B cell (primary cell): ENCODE measurements at regions not wholly inside any gene's neighbourhood (a gene's known extent, or its start where the extent isn't known, plus 50 kb on each side); places are given as distances from the start of the nearest gene placed in this dataset.

Experiments
- ATAC-seq: fragments of 200-7000 bp; cut with Tn5 transposase; one replicate; pipeline ENCODE4 v1.10.0; 2021; ENCODE audit warnings: low read depth, mild to moderate bottlenecking, moderate number of reproducible peaks, moderate library complexity
- CTCF ChIA-PET: fragments of 350-600 bp; sonication (Branson Sonifier 250); formaldehyde crosslinking; loops from one replicate; lab custom pipeline; 2021; ENCODE audit warnings: antibody characterized with exemption, inconsistent platforms; lab: Charles Lee
- POLR2A ChIA-PET: fragments of 350-600 bp; sonication (Branson Sonifier 250); formaldehyde crosslinking; loops from one replicate; lab custom pipeline; 2021; ENCODE audit warnings: antibody characterized with exemption; lab: Charles Lee
- DNase-seq: peaks from one replicate; pipeline ENCODE4 v3.0.0; 2013
- H2AFZ ChIP-seq: 2 replicates; pipeline ENCODE4 v1.6.1; 2012; ENCODE audit warnings: mild to moderate bottlenecking, low read depth, low read length; ENCODE audit not compliant: insufficient read depth, poor library complexity, severe bottlenecking
- H3K27ac ChIP-seq, 2 donors: 1 replicate in 1 of 2; 2 replicates in 1 of 2; pipeline ENCODE4 v1.5.1; 2012 to 2013; ENCODE audit warnings: low read length in 2 of 2, mild to moderate bottlenecking in 2 of 2, moderate library complexity in 1 of 2
- H3K27me3 ChIP-seq, 4 experiments: fragments of 200-600 bp in 1 of 4; sonication (generic) in 1 of 4; replicated peaks in 1 of 4; 1 replicate in 2 of 4; 2 replicates in 2 of 4; pipeline versions ENCODE4 v1.6.1 to v1.7.0; 2013 to 2016; ENCODE audit warnings: low read length in 3 of 4, mild to moderate bottlenecking in 2 of 4, mixed read lengths in 1 of 4, moderate library complexity in 1 of 4; ENCODE audit not compliant: insufficient read depth in 4 of 4, control insufficient read depth in 3 of 4; ENCODE audit errors: control extremely low read depth in 1 of 4
- H3K36me3 ChIP-seq, 2 experiments: replicated peaks in 1 of 2; 1 replicate in 1 of 2; 2 replicates in 1 of 2; pipeline versions ENCODE4 v1.6.1 to v1.7.1; 2013; ENCODE audit warnings: low read length in 1 of 2; ENCODE audit not compliant: insufficient read depth in 2 of 2, control insufficient read depth in 1 of 2; ENCODE audit errors: control extremely low read depth in 1 of 2, extremely low read depth in 1 of 2
- H3K4me1 ChIP-seq, 2 donors: fragments of 200-600 bp in 1 of 2; sonication (generic) in 1 of 2; 1 replicate in 1 of 2; 2 replicates in 1 of 2; pipeline versions ENCODE4 v1.5.1 to v1.6.1; 2013 to 2017; ENCODE audit warnings: low read length in 2 of 2; ENCODE audit not compliant: control insufficient read depth in 2 of 2, insufficient read depth in 2 of 2
- H3K4me2 ChIP-seq: replicated peaks from 2 replicates; pipeline ENCODE3; 2012; ENCODE audit warnings: mild to moderate bottlenecking, low read depth, low read length; ENCODE audit not compliant: poor library complexity, severe bottlenecking
- H3K4me3 ChIP-seq, 5 experiments: fragments of 200-600 bp in 1 of 5; sonication (generic) in 1 of 5; 1 replicate in 3 of 5; 2 replicates in 2 of 5; pipeline versions ENCODE4 v1.5.1 to v1.7.0; 2011 to 2016; ENCODE audit warnings: low read length in 4 of 5, mild to moderate bottlenecking in 4 of 5, low read depth in 2 of 5, control low read depth in 1 of 5, moderate library complexity in 1 of 5; ENCODE audit not compliant: insufficient read depth in 1 of 5; ENCODE audit errors: control extremely low read depth in 1 of 5, extremely low read depth in 1 of 5
- H3K79me2 ChIP-seq: fragments of 200-600 bp; sonication (generic); one replicate; pipeline ENCODE4 v1.6.0; 2016; ENCODE audit warnings: low read length; ENCODE audit not compliant: control insufficient read depth, insufficient read depth
- H3K9ac ChIP-seq: fragments of 200-600 bp; sonication (generic); 2 replicates; pipeline ENCODE4 v1.6.1; 2017; ENCODE audit warnings: mild to moderate bottlenecking, low read length, moderate library complexity
- H3K9me3 ChIP-seq, 3 donors: one replicate each; pipeline versions ENCODE4 v1.6.1 to v1.7.1; 2013; ENCODE audit warnings: low read length in 2 of 3; ENCODE audit not compliant: control insufficient read depth in 2 of 3, insufficient read depth in 1 of 3; ENCODE audit errors: control extremely low read depth in 1 of 3
- H4K20me1 ChIP-seq: 2 replicates; pipeline ENCODE4 v1.6.0; 2012; ENCODE audit warnings: mild to moderate bottlenecking, low read length; ENCODE audit not compliant: insufficient read depth, control insufficient read depth, poor library complexity, severe bottlenecking
- H3K27ac Mint-ChIP-seq: one replicate; pipeline ENCODE4 v1.8.0; 2021; ENCODE audit warnings: mixed read lengths
- H3K27me3 Mint-ChIP-seq: one replicate; pipeline ENCODE4 v1.8.0; 2021; ENCODE audit warnings: mixed read lengths
- H3K4me1 Mint-ChIP-seq: one replicate; pipeline ENCODE4 v1.8.0; 2021; ENCODE audit warnings: mixed read lengths
- H3K4me3 Mint-ChIP-seq: one replicate; pipeline ENCODE4 v1.8.0; 2021; ENCODE audit warnings: mixed read lengths
- H3K9me3 Mint-ChIP-seq: one replicate; pipeline ENCODE4 v1.8.0; 2022; ENCODE audit warnings: mixed read lengths; ENCODE audit not compliant: insufficient read depth
- CTCF ChIP-seq: fragments of 200-600 bp; IDR thresholded peaks from one replicate; pipeline ENCODE4 v1.8.0; 2022; ENCODE audit warnings: antibody characterized with exemption, mild to moderate bottlenecking
- EZH2 ChIP-seq: IDR thresholded peaks from 2 replicates; pipeline ENCODE4 v1.6.1; 2012; ENCODE audit warnings: borderline replicate concordance, low read depth, mild to moderate bottlenecking, moderate library complexity, low read length; ENCODE audit not compliant: insufficient read depth, poor library complexity, severe bottlenecking
- WGBS: methylation state at CpG from one replicate; pipeline ENCODE4 v1.1.5; 2013; ENCODE audit warnings: missing lambda C conversion rate; ENCODE audit not compliant: insufficient coverage; 5-methylcytosine and 5-hydroxymethylcytosine counted together
- intact Hi-C: fragments of 100-400 bp; cut with micrococcal nuclease; formaldehyde crosslinking; loops from one replicate; pipeline ENCODE4 v1.10.0; 2022

- no CpG with 5 or more reads among the region's 6 CpGs for WGBS
- H3K4me3 Mint-ChIP-seq, result no peak overlapping the region
- Histone ChIP-seq H3K36me3 (no peaks in the 10 kb centered on the region), H3K4me2 (no peak overlapping the region), H3K9ac (no peak overlapping the region), H3K4me1 (no peaks in the 10 kb centered on the region), H3K27me3 (no peaks in the 10 kb centered on the region), H2AFZ (no peak overlapping the region), H3K4me3 (no peak overlapping the region), H3K27ac (no peak overlapping the region), H3K79me2 (no peaks in the 10 kb centered on the region), H4K20me1 (no peaks in the 10 kb centered on the region), H3K9me3 (peaks cover 0 to 2% (median 0%) of the 10 kb centered on the region in 3 donors)
- no peak for TF ChIP-seq CTCF
- no peak for TF ChIP-seq EZH2
- no peak overlapping the region for H3K27ac Mint-ChIP-seq
- H3K4me1 Mint-ChIP-seq, result no peaks in the 10 kb centered on the region
- ATAC-seq, result no peak
- no peak for DNase-seq
- ChIA-PET POLR2A (no interaction called here), CTCF (interaction anchor here (1.3 kb wide), 1 partner anchor 22 kb away, joined by 4 read pairs; no protein-coding TSS in a partner anchor)
- no peaks in the 10 kb centered on the region for H3K27me3 Mint-ChIP-seq
- intact Hi-C loops, result no loop called here
- peaks cover 2% of the 10 kb centered on the region for H3K9me3 Mint-ChIP-seq
Observed at GRCh38 chr3:106587551-106587950, 718.7 kb upstream of the CBLB start.

GRCh38 chr3:106588739-106589138 lies 719.9 kb upstream of the CBLB start:
- peaks cover 0 to 7% (median 2%) of the 10 kb centered on the region in 3 donors for H3K9me3 ChIP-seq
- H3K4me3 ChIP-seq, result no peak overlapping the region
- POLR2A ChIA-PET, result no interaction called here
- H3K27ac ChIP-seq, result no peak overlapping the region
- H3K79me2 ChIP-seq, result no peaks in the 10 kb centered on the region
- H3K4me2 ChIP-seq, result no peak overlapping the region
- peaks cover 5% of the 10 kb centered on the region for H3K4me1 Mint-ChIP-seq
- intact Hi-C loops, result no loop called here
- no peak overlapping the region for H3K27ac Mint-ChIP-seq
- TF ChIP-seq CTCF (no peak), EZH2 (no peak)
- H4K20me1 ChIP-seq, result no peaks in the 10 kb centered on the region
- H3K9ac ChIP-seq, result no peak overlapping the region
- H3K4me3 Mint-ChIP-seq, result no peak overlapping the region
- no peaks in the 10 kb centered on the region for H3K27me3 Mint-ChIP-seq
- WGBS, result 100% methylated on average over 1 of the region's 1 CpG
- H3K36me3 ChIP-seq, result no peaks in the 10 kb centered on the region
- no peak overlapping the region for H2AFZ ChIP-seq
- peaks cover 2% of the 10 kb centered on the region for H3K9me3 Mint-ChIP-seq
- H3K4me1 ChIP-seq, result no peaks in the 10 kb centered on the region
- ATAC-seq (no peak), DNase-seq (no peak)
- no peaks in the 10 kb centered on the region for H3K27me3 ChIP-seq
- CTCF ChIA-PET, result interaction anchor here (0.7 to 1.3 kb wide), 2 partner anchors 20 to 21 kb away, joined by 4 read pairs; no protein-coding TSS in a partner anchor
